ENCODE measurements at regions not wholly inside any gene's neighbourhood (a gene's known extent, or its start where the extent isn't known, plus 50 kb on each side); places are given as distances from the start of the nearest gene placed in this dataset.
A peak's percentile ranks its signal among the peaks of the same experiment; 100 is the strongest.

GRCh38 chr2:107282135-107282534, 396.2 kb upstream of the ST6GAL2 start:
- no peak for DNase-seq (ENCODE audit: low spot score in 2 of 2)

DNA sequence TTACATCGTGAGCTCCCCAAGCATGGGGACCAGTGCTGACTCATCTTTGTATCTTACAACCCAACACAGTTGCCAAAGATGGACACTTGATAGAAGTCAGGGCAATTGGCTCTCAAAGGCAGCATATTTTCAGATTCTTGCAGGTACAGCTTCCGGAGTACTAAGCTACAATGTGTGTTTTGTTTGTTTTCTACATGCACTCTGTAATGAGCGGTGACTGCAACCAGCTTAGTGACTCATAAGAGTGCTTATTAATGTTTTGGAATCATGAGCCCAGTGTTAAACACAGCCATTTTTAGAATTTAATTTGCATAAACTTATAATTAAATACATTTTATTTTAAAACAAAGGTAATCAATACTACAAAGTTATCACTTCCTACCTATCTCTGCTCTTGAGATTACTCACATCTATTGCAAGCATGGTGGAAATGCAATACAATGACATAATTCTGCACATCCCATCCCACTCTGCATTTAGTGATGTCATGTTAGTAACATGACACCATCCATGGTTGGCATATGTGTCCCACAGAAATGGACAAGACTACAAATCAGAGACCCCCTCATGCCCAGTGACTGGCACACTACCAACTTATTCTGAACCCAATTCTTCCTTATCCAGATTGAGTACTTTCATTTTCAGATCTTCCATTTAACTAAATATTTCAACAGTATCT, 399.8 kb upstream of the ST6GAL2 start:
- no peak for FAIRE-seq

More at GRCh38 chr2:107282135-107282534, 396.2 kb upstream of the ST6GAL2 start:
- no peak for FAIRE-seq

DNA sequence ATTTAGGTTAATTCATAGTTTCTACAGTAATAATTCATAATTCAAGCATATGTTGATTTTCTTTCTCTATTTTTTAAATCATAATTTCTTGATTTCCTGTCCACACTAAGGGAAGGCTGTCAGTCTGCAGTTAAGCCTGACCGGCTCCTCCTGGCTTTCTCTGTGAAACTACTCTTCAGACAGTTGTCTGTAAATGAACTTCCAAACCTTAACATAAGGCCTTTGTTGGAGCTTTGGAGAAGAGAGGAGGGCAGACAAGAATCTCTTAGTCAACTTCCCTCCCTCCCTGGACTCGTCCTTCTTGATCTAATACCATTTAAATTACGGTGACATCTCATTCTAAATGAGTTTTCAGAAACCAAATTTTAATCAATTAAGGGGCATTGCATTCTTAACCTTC, 404.1 kb upstream of the ST6GAL2 start:
- DNase-seq (ENCODE audit: low spot score in 2 of 2): no peak
- no peak for FAIRE-seq

More for the DNA sequence above, 399.8 kb upstream of the ST6GAL2 start:
- no peak for DNase-seq (ENCODE audit: low spot score in 2 of 2)

DNA sequence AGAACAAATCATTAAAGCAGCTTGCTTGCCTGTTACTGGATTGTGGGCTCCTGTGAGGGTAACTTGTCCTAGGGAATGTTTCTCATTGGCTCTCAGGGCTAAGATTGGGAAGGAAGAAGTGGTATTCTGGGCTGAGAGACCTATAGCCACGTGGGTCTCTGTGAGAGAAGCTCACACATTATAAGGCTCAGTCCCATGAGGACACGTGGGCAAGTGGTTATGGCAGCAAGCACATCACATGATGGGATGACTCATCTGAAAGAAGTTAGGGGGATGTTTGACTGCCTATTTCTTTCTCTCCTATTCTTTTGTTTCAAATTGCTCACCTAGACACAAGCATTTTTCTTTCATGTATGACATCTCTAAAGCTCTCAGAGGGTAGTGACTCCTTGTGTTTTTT, 418.0 kb upstream of the ST6GAL2 start:
- DNase-seq (ENCODE audit: low spot score in 2 of 2) (no peak), FAIRE-seq (no peak)

- DNase-seq (ENCODE audit: low spot score in 2 of 2) (no peak), FAIRE-seq (no peak)
Measured at GRCh38 chr2:107305966-107306365, 420.0 kb upstream of the ST6GAL2 start.

DNA sequence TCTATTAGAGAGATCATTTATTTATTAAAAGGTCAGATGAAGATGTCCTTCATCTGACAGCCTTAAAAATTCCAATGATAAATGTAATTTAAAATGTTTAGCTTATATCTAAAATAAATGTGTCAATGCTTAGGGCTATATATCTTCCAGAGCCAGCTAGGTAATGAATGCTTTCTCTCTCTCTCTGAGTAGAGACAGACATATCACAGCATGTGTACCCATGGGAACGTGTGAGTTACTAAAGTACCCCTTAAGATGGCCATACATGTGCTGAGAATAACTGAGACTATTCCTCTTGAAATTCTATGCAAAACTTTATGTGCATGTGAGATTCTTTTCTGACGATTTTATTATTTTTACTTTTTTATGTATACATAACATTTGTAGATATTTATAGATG, 420.9 kb upstream of the ST6GAL2 start:
- FAIRE-seq (no peak), DNase-seq (ENCODE audit: low spot score in 2 of 2) (no peak)

- DNase-seq (ENCODE audit: low spot score in 2 of 2): no peak
- FAIRE-seq: no peak
Measured at GRCh38 chr2:107308835-107309234, 422.9 kb upstream of the ST6GAL2 start.

DNA sequence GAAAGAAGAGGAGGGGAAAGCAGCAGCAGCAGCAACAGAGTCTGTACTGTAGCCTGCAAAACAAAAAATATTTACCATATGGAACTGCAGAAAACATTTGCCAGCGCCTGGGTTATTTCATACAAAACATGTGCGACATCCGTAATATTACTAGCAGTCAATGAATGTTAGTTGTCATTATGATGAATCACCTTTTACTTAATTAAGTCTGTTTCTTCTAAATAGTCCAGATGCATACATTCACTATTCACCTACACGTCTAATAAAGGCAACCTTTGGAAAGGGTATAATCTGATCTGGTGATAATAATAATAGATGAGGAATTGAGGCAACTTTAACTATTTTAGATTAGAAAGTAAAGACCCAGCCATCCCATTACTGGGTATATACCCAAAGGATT, 426.3 kb upstream of the ST6GAL2 start:
- FAIRE-seq: no peak
- no peak for DNase-seq (ENCODE audit: low spot score in 2 of 2)

DNA sequence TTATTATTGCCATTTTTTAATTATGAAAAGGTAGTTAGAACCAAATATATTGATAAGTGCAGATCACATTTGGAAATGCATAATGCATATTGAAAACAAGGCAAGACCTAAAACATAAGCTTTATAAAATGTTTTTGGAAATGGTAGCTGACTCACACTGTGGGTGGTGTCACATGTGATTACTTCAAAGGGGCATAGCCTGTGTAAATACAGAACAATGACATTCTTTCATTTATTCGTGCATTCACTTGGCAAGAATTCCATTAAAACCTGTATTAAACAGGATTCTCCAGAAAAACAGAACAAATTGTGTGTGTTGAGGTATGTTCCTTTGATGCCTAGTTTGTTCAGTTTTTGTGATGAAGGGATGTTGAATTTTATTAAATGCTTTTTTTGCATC, 427.3 kb upstream of the ST6GAL2 start:
- DNase-seq (ENCODE audit: low spot score in 2 of 2) (no peak), FAIRE-seq (no peak)

GRCh38 chr2:107320881-107321280, 434.9 kb upstream of the ST6GAL2 start:
- FAIRE-seq (no peak), DNase-seq (ENCODE audit: low spot score in 2 of 2) (no peak)

DNA sequence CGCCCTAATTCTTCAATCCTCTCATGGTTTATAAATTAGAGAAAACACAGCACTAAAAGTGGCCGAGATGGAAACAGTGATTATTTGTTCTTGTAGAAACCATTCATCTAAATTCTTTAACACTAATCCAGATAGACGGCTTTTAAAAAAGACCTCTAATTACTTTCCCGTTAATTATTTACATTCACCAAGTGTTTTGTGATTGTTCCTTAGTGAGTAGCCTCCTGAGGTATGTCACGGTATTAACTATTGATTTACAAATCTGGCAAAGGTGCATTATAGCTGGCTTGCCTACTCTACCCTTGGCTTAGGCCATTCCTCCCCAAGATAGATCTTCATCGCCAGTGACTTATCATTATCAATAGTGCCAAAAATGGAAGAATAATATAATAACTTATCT, 436.4 kb upstream of the ST6GAL2 start:
- no peak for FAIRE-seq
- DNase-seq (ENCODE audit: low spot score in 2 of 2): no peak

GRCh38 chr2:107323946-107324565, 438.1 kb upstream of the ST6GAL2 start:
- FAIRE-seq (no peak), DNase-seq (ENCODE audit: low spot score in 2 of 2) (no peak)

DNA sequence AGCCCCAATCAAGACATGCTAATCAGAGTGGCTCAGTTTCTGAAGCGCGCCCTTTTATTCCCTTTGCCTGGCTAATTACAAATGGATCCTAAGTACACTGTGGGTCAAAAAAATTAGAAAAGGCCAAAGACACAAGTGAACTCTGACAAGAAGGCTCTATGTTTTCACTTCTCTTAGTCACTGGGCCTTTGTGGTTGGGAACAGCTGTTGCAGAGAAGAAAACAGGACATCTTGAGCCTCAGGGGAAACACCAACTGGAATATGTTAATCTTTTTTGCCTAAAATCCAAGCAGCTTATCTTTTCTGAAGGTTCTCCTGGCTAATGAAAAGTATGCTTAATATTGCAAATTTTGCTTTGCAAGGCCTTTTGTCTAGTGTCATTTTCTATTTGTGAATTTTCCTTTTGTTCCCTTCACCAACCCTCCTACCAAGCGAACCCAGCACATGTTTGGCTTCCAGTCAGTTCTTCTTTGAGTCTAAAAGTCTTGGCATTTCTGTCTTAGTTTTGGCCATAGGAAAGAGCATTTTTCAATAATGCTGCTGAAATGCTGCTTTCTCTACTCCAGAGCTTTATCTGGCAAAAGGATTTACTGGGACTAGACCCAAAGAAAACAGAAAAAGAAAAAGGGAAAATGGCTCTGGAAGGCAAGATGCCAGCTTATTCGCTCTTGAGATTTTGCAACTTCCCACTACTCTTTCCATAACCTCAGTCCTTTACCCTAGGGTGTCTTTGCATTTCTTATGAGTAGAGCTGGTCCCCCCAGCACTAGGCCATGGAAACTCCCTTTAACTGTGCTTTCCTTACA, 440.2 kb upstream of the ST6GAL2 start:
- FAIRE-seq (no peak), DNase-seq (ENCODE audit: low spot score in 2 of 2) (peak in 1 of 2 donors; percentile 11)

DNA sequence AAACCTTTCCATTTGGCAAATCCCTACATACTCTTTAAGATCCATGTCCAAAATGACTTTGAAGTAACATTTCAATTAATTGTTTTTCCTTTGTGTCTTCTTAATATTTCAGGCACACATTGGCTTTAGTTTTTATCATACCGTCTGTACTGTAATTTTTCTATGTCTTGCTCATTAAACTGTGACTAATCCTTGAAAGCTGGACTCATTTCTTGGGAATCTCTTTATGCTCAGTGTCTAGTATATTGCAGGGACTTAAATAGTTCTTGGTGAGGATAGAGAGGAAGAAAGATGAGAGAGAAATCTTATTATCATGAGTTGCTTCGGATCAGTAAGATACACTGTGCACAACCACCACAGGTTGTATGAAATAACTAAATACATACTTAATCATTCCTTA, 448.3 kb upstream of the ST6GAL2 start:
- FAIRE-seq (no peak), DNase-seq (ENCODE audit: low spot score in 2 of 2) (no peak)

DNA sequence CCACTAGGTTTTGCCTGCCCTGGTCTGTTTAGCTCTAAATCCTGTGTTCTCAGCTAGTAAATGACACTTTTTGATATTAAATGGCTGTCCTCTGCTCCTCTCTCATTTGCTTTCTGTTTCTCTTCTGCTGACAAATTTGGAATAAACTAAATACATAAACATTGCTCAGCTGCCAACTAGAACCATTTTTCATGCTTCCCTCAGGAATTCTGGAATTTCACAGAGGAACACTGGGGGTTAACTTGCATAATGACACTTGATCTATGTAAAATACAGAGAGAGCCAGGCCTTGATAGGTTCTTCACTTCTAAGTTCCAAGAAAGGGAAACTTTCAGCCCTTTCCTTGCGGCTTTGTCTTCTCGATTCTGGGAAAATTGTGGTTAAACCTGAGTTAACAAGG, 450.6 kb upstream of the ST6GAL2 start:
- no peak for FAIRE-seq
- no peak for DNase-seq (ENCODE audit: low spot score in 2 of 2)

DNA sequence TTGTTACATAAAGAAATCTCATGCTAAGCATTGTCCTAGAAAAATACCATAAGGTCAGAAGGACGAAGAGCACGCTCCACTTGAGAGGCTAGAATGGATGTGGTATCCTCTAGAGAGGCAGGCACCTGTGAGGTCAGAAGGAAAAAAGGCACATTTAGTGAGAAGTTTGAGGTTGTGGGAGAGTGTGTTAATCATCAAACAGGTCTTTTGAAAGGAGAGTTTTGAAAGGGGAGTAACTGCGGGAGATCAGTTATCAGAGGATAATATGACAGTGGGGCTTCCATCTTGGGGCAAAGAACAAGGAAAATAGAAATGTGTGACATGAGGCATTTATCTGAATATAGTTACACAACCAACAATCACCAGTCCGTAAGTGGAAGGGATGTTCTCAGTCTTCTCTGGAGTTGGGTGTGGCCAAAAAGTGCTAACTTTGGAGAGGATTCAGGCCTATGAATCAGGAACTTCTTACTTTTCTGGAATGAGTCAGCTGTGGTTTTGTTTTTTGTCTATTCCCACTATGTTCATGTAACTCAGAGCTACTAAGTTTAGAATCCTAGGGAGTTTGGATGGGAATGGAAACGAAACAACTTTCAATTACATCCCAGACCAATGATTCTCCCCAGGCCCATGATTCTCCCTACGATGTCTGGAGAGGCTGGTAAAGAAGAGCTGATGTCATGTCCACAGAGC, 451.4 kb upstream of the ST6GAL2 start:
- DNase-seq (ENCODE audit: low spot score in 2 of 2) (no peak), FAIRE-seq (no peak)

DNA sequence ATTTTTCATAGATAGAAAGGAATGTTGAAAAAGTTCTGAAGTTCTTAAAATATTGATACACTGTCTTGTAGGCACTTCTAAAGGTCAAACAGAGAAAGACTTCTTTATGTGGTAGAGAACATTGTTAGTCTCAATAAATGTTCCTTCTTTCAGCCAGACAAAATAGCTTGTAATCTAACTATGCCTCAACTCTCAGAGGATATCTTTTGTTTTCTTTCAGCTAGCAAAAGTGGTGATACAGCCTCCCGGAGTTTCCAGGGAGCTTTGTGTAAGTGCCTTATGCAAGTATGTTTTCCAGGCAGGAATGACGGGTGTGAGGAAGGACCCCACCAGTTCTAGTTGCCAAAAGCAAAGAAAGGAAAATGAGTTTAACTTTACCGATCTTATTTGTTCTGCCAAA, 452.1 kb upstream of the ST6GAL2 start:
- no peak for FAIRE-seq

GRCh38 chr2:107338571-107338970, 452.6 kb upstream of the ST6GAL2 start:
- DNase-seq (ENCODE audit: low spot score in 2 of 2) (no peak), FAIRE-seq (no peak)

More for the DNA sequence above, 452.1 kb upstream of the ST6GAL2 start:
- DNase-seq (ENCODE audit: low spot score in 2 of 2): no peak

GRCh38 chr2:107340955-107341354, 455.0 kb upstream of the ST6GAL2 start:
- DNase-seq (ENCODE audit: low spot score in 2 of 2): no peak
- no peak for FAIRE-seq

- DNase-seq (ENCODE audit: low spot score in 2 of 2) (no peak), FAIRE-seq (no peak)
Measured at GRCh38 chr2:107349329-107349728, 463.4 kb upstream of the ST6GAL2 start.

- FAIRE-seq (no peak), DNase-seq (ENCODE audit: low spot score in 2 of 2) (no peak)
Measured at GRCh38 chr2:107354175-107354574, 468.2 kb upstream of the ST6GAL2 start.
